NCI-H526 treated with DMSO at 0.1 percent for 48 hours (cell line): ENCODE measurements at regions not wholly inside any gene's neighbourhood (a gene's known extent, or its start where the extent isn't known, plus 50 kb on each side); places are given as distances from the start of the nearest gene placed in this dataset.
"Not testable (repeated sequence)": the region's sequence is repeated elsewhere in the genome, so short reads cannot be mapped to it uniquely, and the experiment has no call there.

Experiments
- DNase-seq: peaks from one replicate; lab custom pipeline; 2025; lab: John Stamatoyannopoulos, UW

- no peak for DNase-seq
Observed at GRCh38 chr1:29782846-29783507, 546.7 kb downstream of the PTPRU start.

- no peak for DNase-seq
Observed at GRCh38 chr1:29779146-29779545, 542.8 kb downstream of the PTPRU start.

- DNase-seq = no peak
Observed at GRCh38 chr1:29777522-29777921, 541.2 kb downstream of the PTPRU start.

- DNase-seq = no peak
Observed at GRCh38 chr1:29774355-29774754, 538.0 kb downstream of the PTPRU start.

DNA sequence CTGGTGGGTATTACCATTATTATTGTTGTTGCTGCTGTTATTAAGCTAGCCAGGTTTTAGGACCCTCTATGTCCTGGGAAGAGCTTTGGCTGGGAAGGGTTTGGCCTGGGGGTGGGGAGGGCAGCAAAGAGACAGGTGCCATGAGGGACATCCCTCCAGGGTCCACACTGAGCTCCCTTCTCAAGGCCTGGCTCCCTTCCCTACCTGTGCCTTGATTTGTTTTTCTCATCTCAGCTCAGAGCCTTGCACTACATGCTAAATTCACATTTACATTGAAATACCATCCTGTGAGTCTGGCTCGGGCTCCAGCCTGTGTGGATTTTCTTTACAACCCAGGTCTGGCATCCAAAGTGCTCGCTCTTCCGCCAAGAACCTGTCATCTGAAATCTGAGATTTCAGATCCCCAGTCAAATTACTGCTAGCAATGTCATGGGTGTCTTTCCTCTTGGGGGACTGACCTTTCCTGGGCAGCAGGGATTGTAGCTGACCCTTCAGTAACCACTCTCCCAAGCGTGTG lies 536.3 kb downstream of the PTPRU start:
- DNase-seq = no peak

GRCh38 chr1:29767769-29768425 lies 531.6 kb downstream of the PTPRU start:
- DNase-seq = no peak

- DNase-seq = no peak
Observed at GRCh38 chr1:29767088-29767685, 530.9 kb downstream of the PTPRU start.

DNA sequence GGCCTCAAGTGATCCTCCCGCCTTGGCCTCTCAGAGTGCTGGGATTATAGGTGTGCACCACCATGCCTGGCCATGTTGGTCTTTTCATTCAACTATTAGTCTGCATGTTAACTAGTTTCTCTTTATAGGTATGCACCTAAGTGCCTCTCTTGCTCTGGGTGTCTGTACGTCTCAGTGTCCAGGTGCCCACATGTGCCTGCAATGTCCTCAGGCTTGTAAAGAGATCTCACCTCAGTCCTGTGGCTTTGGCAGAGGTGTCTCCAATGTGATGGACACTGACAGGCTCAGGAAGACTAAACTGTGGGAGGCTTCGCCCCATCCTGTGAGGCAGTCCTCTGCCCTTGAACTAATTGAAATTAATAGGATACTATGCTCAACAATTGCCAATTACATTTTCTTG lies 526.3 kb downstream of the PTPRU start:
- DNase-seq = no peak

DNA sequence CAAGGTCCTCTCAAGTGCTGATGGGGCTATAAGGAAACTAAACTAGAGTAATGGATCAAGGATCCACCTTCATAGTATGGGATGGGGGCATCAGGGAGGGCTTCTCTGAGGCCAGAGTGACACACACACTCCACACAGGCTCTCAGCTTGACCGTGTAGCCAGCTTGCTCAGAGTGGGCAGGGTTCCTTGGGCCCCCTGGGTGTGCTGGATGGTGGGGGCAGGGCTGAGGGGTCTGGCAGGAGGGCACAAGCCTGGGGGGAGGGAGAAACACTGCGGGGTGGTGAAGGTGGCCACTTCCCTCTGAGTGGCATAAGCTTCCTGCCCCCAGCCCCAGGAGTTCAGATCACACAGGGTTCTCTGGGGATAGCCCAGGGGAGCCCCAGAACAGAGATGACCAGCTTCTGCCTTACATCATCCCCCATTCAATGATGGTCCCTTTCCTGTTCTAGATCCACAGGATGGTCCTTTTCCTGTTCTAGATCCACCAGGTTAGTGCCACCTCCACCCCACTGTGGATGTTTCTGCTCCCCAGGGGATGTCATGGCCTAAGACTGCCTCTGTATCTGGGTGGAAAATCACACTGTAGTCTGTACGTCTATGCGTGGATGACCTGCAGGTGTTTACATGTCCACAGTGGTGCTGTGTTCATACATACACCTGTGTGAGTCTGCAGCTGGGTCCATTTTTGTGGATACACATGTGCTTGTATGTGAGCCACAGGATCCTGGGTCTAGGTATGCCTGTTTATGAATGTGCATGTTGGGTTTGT lies 525.0 kb downstream of the PTPRU start:
- no peak for DNase-seq

DNA sequence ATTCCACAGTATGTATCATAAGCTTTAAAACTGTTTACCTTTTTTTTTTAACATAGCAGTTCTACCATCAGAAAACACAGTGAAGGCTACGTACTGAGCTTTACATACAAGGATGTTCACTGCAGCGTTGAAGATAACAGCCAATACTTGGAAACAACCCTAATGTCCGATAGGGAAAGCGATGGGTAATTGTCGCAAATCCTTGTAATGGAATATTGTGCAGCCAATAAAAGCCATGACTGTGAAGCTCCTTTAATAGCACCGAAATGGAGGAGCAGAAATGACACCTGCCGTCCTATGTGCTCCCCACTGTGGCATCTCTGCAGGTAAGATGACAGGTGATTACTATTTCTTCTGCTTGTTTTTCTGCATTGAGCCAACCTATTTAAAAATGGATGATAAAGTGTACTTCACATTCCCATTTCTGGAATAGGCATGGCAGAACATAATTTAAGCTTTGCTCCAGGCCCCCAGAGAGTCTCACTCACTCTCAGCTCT lies 523.8 kb downstream of the PTPRU start:
- no peak for DNase-seq

DNA sequence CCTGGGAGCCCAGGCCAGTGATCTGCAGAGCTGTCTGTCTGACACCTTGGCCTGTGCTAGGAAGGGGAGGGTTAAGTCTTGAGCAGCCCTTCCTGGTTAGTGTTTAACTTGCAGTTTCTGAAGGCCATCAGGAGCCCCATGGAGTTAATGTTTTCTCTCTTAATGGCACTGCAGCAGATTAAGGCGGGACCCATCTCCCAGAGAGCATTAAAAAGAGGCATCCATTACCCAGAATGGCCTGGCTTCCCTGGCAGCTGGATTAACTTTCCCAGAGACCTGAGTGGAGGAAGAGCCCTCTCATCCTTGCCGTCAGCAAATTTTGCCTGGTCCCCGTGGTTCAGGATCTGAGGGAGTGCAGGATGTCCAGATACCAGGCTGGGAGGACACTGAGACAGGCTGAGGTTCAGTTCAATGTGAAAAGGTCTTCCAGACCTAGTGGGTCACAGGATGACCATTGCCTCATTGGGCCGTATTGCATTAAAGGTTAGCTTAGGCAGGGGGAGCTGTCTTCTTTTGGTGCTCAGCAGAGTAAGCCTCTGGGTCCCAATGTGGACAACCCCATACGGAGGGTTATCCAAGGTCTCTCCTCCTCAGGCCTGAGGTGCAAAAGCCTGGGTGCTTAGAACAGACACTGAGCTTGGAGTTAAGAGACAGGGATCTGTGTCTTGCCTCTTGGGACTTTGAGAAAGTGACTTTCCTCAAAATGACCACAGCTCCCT lies 522.6 kb downstream of the PTPRU start:
- no peak for DNase-seq

DNA sequence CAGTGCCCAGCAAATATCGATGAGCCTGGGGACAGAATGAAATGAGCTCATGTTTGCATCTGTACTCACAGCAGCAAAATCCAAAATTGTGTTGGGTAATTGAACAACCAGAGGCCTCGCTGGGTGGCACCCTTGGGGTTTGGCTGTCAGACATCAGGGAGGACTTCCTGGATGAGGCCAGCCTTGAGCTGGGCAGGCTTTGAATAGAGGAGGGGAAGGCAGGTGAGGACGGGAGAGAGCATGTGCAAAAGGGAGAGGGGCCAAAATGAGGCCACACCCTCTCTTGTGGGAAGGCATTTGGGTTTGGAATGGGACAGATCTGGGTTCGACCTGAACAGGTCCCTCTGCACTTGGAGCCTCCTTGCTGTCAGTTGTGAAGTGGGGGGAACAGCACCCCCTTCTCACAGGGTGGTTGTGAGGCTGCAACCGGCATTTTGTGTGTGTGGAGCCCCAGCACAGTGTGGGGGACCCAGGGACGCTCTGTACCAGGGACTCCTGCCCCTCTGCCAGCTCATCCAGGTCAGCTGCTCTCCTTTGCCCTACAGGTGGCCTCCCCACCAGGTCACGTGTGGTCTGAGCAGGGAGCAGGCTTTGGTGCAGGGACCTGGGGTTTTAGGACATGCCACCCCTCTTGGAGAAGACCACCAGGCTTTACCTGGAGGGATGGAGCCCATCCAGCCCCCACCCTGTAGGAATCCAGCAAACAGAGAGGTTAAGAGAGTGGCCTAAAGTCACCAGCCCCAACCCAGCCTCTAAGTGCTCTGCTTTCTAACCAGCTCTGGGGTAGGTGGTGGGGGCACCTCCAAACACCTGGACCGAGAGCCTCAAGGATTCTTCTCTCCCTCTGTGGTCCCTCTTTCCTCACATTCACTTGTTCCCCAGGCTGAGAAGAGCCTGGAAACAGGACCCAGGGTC lies 521.8 kb downstream of the PTPRU start:
- DNase-seq = no peak

- no peak for DNase-seq
Observed at GRCh38 chr1:29756901-29757725, 520.8 kb downstream of the PTPRU start.

DNA sequence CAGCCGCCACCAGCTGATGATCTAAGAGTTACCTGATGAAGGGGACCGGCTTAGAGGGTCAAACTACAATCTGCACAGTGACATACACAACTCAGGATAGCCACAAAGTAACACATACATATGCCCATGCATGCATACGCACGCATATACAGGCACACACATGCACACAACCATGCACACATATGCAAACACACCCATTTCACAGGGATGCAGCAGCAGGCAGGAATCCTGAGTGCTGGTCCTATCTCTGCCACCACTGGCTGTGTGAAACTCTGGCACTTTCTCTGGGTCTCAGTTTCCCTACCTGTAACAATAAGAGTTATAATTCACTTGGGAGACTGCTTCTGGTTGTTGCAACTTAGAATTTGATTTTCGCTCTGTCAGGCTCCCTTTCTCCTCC lies 520.2 kb downstream of the PTPRU start:
- DNase-seq = no peak

- DNase-seq = no peak
Observed at GRCh38 chr1:29756085-29756484, 519.8 kb downstream of the PTPRU start.

GRCh38 chr1:29755412-29756015 lies 519.2 kb downstream of the PTPRU start:
- DNase-seq = not testable (repeated sequence)

DNA sequence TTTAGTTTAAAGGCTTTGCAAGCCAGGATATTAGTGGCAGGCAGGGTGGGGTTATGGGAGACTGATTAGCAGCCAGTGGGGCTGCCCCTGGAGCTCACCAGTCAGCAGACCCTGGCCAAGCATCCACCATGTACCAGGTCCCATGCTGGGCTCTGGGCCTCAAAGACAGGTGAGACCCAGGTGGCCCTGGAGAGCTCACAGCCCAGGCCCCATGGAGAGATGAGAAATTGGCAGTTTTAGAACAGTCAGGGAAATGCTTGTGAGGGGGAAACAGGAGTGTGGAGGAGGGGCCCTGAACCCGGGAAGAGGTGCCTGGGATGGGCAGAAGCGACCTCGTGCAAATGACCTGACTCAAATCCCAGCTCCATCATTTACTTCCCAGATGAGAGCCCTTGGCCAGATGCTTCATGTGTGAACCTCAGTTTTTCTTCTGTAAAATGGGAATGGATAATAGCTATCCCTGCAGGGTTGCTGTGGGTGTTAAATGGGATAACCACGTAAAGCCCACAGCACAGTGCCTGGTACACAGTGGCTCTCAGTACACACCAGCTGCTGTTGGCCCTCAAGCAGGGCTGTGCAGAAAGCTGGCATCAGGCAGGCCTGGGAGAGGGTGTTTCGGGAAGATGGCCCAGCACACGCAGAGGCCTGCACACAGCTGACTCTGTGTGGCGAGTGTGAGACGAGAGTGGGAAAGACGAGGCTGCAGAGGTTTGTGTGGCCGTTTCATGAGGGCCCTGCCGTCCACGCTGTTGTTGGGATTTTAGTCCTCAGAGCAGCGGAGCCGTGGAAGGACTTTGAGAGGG lies 518.5 kb downstream of the PTPRU start:
- DNase-seq = no peak

DNA sequence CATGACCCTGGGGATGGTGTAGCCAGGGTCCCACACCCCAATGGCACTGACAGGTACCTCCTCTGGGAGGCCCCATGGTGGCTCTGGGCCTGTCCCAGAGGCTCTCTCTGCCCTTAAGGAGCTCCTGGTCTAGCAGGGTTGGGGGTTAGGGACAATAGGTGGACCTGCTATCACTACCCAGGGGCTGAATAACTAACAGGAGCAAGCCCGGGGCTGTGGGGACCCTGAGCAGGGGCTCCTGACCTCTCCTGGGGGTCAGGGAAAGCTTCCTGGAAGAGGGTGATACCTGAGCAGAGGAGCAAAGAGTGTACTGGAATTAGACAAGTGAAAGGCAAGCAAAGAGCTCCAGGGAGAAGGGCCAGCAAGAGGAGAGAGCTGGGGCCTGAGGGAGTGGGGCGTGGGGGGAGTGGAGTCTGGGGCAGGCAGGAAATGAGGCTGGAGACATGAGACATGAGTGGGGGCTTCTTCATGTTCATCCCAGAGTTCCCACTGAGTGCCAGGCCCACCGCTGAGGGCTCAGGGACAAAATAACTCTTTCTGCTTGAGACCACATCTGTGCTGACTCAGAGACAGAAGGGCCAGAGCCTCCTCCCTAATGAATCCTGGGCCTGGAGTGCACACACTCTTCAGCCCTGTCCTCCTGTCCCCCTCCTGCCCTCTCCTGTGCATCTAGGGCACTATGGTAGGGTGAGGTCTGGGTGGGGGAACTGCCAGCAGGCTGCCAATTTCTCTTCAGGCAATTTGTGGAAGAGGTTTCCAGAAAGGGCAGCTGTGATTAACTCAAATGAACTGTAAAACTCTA lies 517.6 kb downstream of the PTPRU start:
- DNase-seq = no peak
